Anterior cingulate cortex (tissue), 58 donors: ENCODE measurements at regions not wholly inside any gene's neighbourhood (a gene's known extent, or its start where the extent isn't known, plus 50 kb on each side); places are given as distances from the start of the nearest gene placed in this dataset.
"Not testable (repeated sequence)": the region's sequence is repeated elsewhere in the genome, so short reads cannot be mapped to it uniquely, and the experiment has no call there.

Source experiments
- DNase-seq, 58 donors: peaks; one replicate each; lab custom pipeline; 2025; lab: John Stamatoyannopoulos, UW

DNA sequence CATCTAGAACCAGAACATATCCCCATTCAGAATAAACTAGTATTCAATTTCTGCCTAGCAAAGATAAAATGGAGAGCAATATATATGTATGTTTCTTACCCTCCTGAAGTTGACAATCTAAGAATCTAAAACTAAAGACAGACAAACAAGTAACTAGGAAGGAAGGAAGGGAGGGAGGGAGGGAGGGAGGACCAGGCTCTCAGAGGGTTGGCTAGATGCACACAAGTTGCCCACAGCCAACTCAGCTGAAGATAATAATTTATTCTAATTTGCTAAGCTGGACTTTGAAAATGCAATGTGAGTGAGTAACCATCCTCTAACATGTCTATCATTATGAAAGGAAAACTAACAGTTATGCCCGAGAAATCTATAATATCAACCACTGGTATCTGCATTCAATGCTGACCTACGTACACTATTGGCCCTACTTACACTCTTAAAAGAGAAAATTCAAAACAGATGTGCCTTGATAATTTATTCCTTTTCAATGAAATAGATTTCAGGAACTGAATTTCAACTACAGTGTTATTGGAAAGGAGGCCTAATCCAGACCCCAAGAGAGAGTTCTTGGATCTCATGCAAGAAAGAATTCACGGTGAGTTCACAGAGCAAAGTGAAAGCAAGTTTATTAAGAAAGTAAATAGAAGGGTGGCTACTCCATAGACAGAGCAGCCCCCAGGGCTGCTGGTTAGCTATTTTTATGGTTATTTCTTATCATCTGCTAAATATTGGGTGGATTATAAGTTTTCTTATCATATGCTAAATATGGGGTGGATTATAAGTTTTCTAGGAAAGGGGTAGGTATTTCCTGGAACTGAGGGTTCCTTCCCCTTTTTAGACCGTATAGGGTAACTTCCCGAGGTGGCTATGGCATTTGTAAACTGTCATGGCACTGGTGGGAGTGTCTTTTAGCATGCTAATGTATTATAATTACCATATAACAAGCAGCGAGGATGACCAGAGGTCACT, 288.5 kb upstream of the SLC39A10 start:
- DNase-seq, result no peak

DNA sequence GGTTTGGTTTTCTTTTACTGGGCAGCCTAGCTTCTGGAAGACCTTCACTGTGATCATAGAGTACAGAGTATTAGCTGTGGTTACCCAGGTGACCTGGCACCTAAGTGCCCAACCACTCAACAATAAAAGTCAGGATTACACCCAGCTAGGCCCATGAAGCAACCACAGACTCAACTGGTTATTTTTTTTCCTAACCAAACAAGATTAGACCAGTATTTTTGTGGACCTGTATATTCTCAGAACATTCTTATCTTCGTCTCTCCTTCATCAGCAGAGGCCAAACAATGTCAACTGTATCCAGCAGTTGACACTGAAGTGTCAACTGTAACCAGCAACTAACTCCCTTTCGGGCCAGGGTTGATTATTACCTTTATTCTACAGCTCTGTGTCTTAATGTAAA, 289.2 kb upstream of the SLC39A10 start:
- DNase-seq, result no peak

DNA sequence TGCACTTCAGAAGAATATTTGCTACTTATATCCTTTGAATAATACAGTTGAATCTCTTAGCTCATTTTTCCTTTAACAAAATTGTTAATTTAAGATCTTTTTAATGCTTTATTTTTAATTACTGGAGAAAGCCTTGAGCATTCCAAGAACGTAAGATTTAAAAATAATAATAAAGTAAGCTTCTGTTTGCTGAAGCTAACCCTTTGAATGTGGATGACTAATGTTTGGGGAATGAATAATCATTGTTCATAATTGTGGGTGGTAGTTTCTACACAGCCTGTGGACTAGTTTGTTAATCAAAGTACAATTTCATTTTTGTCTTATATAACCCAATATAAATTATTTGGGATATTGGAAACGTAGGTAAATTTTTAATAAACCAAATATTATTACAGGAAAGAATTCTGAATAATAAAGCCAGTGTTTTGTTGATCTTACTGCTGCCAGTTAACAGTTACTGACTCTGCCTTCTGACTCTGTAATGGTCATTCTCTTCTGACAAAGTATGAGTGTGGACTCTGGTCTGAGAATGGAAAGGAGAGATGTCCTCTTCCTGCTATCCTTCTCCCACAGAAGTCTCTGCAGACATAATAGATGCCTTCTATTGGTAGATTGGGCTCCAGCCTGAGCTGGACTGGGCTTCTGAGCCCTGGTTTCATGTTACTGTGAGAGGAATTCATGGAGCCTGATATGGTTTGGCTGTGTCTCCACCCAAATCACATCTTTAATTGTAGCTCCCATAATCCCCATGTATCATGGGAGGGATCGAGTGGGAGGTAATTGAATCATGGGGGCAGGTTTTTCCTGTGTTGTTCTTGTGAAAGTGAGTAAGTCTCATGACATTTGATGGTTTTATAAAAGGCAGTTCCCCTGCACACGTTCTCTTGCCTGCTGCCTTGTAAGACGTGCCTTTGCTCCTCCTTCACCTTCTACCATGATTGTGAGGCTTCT, 292.7 kb upstream of the SLC39A10 start:
- DNase-seq, result no peak

DNA sequence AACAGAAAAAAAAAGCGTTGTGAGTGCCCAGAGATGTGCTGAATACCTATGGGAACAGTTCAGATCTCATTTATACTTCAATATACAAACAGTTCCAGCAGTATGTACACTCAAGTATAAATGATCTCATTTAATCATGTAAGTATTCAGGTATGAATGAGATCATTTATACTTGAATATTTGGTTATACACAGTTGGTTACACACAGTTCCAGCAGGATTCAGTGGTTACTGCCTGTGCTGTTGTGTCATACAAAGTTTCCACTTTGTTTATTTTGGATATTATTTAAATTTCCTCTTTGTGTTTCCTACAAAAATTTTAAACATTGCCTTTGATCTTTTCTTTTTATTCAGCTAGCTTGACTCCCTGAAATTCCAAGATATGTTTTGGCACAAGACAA, 293.5 kb upstream of the SLC39A10 start:
- no peak for DNase-seq

DNA sequence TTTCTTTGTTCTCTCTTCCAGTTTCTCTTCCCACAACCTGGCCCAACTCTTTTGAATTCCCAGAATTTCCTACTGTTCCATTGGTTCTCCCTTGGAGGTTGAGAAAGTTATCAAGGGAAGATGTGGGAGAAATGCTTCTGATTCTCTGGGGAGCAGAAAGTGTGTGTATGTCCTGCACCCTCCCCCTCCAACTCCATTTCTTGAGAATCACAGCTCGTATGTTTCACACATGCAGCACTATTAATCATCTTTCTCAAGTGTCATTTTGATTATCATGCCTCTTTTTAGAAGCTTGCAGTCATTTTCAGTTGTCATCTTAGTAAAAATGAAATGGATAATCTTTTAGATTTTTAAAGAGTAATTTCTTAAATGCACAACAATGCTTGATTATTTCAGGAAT, 296.8 kb upstream of the SLC39A10 start:
- DNase-seq, result no peak

DNA sequence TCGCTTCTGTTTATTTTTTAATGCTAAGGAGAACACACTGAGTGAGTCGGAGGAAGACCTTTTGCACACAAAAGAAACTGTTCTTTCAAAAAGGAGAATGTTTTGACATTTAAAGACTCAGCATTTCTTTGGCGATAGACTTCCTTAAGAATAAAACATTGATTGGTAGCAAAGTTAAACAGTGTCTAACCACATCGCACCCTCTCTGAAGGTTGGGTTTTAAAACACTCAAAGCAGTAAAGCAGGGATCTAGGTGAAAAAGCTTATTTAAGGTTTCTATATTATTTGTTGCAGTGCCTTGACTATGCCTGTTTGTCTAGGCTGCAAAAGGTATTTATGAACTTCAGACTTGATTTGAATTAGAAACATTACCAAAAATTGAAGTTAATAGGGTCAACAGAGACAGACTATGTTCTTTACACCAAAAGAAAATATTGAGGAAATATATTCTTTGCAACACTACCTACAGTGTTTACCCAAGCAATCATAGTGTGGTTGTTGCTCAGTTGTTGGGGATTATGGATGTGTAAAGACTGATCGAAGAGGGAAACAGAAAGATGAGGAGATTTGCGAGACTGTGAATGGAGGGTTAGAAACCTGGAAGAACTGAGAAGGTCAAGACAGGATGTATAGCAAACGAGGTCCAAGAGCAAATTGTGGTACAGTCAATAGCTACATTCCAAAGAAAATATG, 297.8 kb upstream of the SLC39A10 start:
- DNase-seq, result no peak

DNA sequence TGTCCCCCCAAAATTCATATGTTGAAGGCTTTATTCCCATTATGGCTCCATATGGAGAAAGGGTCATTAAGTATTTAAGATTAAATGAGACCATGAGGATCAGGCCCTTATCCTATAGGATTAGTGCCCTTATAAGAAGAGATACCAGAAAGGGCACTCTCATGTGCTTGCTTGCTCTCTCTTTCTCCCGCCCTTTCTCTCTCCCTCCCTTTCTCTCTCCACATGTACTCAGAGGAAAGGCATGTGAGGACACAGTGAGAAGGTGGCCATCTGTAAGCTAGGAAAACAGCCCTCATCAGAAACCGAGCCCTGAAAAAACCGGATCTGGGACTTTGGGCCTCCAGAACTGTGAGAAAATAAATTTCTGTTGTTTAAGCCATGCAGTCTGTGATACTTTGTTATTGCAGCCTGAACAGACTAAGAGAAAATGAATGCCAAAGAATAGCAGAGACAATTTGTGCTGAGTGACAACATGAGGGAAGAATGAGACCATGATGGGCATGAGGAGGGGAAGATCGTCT, 300.0 kb upstream of the SLC39A10 start:
- no peak for DNase-seq

DNA sequence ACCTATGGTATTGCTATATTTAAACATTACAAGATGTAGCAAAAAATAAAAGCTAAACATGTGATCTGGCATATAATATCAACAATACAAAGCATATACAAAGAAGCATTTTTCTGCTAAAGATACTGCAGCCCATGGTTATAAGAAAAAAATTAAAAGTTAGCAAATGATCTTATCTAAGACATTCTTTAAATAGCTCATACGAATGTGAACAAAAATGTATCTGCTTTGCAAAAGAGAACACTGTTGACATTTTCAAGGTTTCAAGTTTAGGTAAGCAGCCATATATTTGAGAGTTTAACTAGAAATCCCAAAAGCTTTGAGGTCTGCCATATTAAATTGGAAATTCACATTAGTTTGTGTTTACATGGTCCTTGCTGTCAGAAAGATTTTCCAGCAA, 301.0 kb upstream of the SLC39A10 start:
- no peak for DNase-seq

DNA sequence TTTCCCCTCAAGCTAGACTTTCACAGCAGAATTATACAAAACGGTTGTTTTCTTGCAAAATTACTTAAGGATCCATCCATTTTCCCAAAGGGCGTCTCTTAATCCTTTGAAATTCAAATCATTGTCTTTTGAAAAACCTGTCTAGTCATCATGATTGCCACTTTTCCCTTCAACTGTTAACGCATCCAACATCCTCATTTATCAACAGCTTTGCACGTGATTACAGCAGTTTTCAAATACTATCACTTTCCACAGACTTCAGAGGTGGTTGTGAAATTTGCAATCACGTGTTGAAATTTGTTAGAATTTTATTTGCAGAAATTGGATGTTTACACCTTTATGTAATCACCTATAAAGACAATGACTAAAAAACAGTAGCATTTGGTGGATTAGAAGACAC, 304.4 kb upstream of the SLC39A10 start:
- no peak for DNase-seq

DNA sequence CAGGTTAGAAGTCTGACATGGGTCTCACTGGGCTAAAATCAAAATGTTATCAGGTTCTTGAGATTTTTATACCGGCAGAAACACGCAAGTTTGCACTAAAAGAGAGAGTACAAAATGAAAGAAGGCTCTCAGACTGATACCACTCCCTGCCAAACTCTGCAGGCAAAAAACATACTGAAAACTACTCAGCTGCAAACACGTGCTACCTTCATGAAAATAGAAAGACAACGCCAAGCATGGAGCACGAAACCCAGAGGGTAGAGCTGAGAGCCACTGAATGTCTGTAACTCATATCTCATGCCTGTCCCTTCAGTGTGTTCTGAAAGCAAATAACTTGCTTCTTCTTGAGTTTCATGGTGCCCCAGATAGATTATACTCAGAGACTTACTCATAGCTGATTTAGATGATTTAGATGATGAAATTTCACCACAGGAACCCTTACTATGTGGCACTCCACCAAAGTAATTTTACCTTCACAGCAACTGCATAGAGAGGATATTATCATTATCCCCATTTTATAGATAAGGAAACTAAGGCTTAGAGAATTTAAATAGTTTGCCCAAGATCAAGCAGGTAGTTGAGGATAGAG, 313.0 kb upstream of the SLC39A10 start:
- no peak for DNase-seq

DNA sequence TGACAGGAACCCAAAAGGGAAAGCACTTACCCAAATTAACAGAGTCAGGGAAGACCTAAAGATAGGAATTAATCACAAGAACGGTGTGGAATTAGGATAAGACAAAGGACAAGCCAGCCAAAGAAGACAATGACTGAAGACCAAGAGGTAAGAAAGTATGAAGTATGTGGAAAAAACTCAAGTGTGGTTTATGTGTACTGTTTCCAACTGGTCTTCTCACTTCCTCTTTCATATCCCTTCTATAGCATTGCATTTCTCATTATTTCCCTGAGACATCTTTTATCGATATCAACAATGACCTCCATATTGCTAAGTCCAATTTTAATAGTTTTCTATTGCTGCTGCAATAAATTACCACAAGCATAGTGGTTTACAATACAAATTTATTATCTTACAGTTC, 313.5 kb upstream of the SLC39A10 start:
- no peak for DNase-seq

DNA sequence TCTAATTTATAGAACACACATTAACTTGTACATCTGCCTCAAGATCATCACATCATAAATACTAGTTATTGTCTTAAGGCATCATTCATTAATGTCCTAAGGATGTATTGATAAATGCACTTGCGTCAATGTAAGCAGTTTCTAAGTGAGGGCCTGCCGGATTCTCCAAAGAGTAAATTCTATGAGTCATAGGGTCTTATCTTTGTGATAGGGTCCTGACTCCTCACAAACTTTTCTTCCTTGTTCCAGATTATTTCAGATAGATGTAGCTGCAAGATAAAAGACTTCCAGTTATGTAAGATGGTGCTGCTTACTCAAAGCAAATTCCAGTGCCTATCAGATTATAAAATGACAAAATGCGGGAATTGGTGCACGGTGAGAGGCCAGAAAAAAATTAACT, 315.0 kb upstream of the SLC39A10 start:
- no peak for DNase-seq

DNA sequence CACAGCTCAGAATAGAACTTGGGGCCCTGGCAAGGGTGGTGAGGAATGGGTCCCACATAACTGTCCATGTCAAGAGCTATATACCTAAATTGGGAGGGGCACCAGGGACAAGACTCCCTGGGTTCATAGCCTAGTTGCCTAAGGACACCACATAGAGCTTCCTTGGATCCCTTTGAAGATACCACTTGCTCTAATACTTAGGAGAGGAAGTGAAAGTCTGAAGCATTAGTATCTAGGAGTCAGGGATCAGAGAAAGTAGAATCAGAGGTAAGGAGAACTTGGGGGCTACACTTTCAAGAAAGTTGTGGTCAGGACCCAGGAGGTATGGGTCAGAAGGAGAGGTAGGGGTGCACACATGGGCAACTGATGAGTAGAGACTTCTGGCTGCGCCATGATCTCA, 318.2 kb upstream of the SLC39A10 start:
- DNase-seq, result no peak

DNA sequence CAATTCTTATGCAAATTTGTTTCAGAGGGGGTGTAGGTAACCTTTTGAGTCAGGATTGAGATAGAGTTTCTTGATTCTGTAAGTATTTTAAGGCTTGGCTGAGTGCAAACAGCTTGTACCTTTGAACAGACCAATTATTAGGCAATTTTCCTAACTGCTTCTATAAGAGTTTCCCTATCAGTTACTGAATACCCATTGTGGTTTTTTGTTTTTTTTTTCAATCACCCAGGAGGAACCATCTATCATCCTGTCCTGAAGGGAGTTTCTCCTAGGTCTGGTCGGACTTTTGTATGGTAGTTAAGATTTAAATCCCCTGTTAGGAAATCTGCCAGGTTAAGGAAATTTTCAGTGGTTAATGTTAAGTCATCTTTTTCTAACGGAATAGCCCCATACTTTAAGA, 319.4 kb upstream of the SLC39A10 start:
- DNase-seq, result no peak

DNA sequence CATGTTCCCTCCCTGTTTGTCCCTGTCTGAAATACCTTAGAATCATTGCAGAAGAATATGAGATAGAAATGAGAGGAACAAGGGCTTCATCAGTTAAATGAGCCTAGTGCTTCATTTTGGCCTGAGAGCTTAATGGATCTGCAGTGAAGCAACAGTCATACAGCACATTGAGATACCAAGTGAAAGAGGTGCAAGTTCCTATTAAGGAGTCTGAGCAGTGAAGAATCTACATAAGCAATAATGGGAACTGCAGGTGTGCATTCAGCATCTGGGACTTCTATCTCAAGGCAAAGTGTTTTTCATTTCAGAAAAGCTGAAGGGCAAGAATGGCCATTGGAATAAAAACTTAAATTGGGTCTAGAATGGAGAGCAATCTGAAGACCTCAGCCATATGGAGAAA, 323.2 kb upstream of the SLC39A10 start:
- no peak for DNase-seq

DNA sequence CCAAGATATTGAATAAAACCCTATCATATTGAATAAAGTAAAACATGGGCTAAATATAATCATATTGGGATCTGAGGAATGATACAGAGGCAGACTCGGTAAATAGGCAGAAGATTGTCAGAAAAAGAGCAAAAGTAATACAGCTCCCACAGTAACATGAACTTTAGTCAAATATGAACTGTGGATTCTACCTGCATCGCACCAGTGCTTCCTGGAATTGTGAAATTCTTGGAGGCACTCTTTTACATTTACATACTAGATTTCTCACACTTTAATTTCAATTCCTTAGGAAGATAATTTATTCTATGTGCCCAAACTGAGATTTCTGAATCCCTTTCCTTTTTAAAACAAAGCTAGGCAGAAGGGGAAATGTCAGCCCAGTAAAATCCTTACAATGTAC, 325.1 kb upstream of the SLC39A10 start:
- DNase-seq, result no peak

DNA sequence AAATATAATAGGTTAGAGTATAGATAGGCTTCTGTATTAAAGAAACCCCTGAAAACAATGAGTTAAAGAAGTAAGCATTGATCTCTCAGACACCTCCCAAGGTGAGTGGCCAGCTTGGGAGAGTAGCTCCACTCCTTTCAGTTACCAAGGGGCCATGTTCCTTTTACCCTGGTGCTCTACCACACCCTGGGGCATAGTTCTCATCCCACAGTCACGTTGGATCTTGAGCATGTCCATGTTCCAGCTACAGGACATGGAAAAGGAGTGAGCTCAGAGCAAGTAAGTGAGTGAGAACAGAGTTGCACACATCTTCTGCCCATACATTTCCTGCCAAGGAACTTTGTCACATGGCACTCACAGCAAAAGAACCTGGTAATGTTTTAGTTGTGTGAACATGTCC, 325.9 kb upstream of the SLC39A10 start:
- no peak for DNase-seq

DNA sequence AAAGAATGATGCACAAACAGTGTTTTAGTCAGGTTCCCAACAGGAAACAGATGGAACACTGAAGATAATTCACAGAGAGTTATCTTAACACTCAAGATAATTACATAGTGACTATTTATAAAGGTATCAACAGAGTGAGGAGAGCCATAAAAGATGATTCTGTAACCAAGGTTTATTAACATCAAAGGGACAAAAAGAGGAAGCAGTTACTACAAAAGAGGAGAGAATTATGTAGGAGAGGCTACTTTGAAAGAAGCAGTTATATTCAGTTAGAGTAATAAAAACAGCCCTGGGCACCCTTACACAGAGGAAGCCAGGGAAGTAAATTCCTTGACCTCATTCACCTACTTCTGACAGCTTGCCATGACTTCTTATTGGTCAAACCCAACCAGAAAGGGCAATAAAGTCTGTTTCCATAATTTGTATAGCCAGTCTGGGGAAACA, 326.5 kb upstream of the SLC39A10 start:
- no peak for DNase-seq

DNA sequence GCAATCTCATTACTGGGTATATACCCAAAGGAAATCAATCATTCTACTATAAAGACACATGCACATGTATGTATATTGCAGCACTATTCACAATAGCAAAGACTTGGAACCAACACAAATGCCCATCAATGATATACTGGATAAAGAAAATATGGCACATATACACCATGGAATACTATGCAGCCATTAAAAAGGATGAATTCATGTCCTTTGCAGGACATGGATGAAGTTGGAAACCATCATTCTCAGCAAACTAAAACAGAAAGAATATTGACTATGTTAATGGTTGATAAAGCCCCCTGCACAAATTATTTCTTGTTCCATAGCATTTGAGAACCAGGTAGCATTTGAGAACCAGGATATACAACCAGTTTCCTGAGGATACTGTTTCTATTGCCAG, 327.2 kb upstream of the SLC39A10 start:
- not testable (repeated sequence) for DNase-seq

DNA sequence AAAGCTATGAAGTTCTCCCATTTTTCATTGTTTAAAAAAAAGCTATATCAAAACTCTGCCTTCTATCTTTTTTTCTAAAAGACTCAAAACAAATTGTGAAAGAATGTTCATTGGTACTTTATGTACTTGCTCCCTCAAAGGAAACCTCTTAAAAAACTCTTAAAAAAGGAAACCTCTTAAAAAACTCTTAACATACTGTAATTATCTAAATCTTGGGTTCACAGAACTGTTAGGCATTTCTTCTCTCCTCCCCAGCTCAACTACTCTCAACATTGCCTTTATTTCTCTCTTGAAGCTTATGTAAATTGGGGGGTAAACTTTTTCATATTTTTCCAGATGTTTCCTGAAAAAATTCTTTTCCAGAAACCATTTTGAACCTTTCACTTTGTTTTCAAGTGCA, 330.5 kb upstream of the SLC39A10 start:
- DNase-seq, result no peak
